ENCODE measurements at regions not wholly inside any gene's neighbourhood (a gene's known extent, or its start where the extent isn't known, plus 50 kb on each side); places are given as distances from the start of the nearest gene placed in this dataset.

GRCh38 chr7:152508701-152509100 is 72.9 kb upstream of the KMT2C start:
- DNase-seq (ENCODE audit: low spot score) = no peak
- Histone ChIP-seq H3K9ac (ENCODE audit: insufficient read depth, low read depth, low read length) (no peak overlapping the region), H3K4me1 (ENCODE audit: insufficient read depth, low read length) (no peaks in the 10 kb centered on the region), H3K4me2 (ENCODE audit: low read depth, low read length) (no peak overlapping the region), H3K4me3 (replicated peaks in 1 of 3; ENCODE audit: insufficient read depth in 1 of 3, low read depth in 2 of 3, low read length in 3 of 3) (no peak overlapping the region), H2AFZ (ENCODE audit: low read length) (no peak overlapping the region), H3K36me3 (replicated peaks in 1 of 2; ENCODE audit: control insufficient read depth in 1 of 2, insufficient read depth in 2 of 2, low read length in 2 of 2) (no peaks in the 10 kb centered on the region), H3K9me3 (ENCODE audit: low read length) (no peaks in the 10 kb centered on the region), H3K27me3 (ENCODE audit: control insufficient read depth in 1 of 2, insufficient read depth in 2 of 2, low read length in 2 of 2) (no peaks in the 10 kb centered on the region), H3K27ac (ENCODE audit: extremely low read length, insufficient read depth, low read length) (no peak overlapping the region), H4K20me1 (ENCODE audit: insufficient read depth, low read length) (no peaks in the 10 kb centered on the region), H3K79me2 (ENCODE audit: insufficient read depth, low read length) (no peaks in the 10 kb centered on the region)
- in situ Hi-C loops (cut with HindIII; ENCODE audit: extremely low pct_ligation_motif_present, low pct_unique_long_range_greater_than_20kb) (no loop called here), intact Hi-C loops (cut with micrococcal nuclease; ENCODE audit: unreplicated experiment) (no loop called here)
- ChIA-PET CTCF (ENCODE audit: low intra/inter-chr PET ratio, low total read pairs) (no interaction called here), POLR2A (no interaction called here)
- FAIRE-seq = no peak
- no peak for ATAC-seq
- TF ChIP-seq MTF1 (CRISPR knock-in tag; IDR thresholded peaks at IDR 0.05) = no peak
- TF ChIP-seq BORCS8-MEF2B (CRISPR knock-in tag; IDR thresholded peaks at IDR 0.05) = no peak
- TF ChIP-seq KDM6A (CRISPR knock-in tag; IDR thresholded peaks at IDR 0.05; ENCODE audit: low read depth) = no peak
- no peak for TF ChIP-seq HNRNPH1 (optimal IDR thresholded peaks at IDR 0.05; ENCODE audit: low read depth, low read length)
- TF ChIP-seq ZNF629 (CRISPR knock-in tag; conservative IDR thresholded peaks at IDR 0.05) = no peak
- no peak for TF ChIP-seq ZBTB10 (CRISPR knock-in tag; IDR thresholded peaks at IDR 0.05; ENCODE audit: borderline replicate concordance)
- TF ChIP-seq ZC3H4 (CRISPR knock-in tag; IDR thresholded peaks at IDR 0.05; ENCODE audit: borderline replicate concordance) = no peak
- TF ChIP-seq HNRNPK (IDR thresholded peaks at IDR 0.05; ENCODE audit: low read depth, low read length, poor library complexity, severe bottlenecking) = no peak
- no peak for TF ChIP-seq ZNF660 (CRISPR knock-in tag; IDR thresholded peaks at IDR 0.05; ENCODE audit: borderline replicate concordance, low read depth)
- no peak for TF ChIP-seq ZNF790 (CRISPR knock-in tag; IDR thresholded peaks at IDR 0.05; ENCODE audit: borderline replicate concordance)
- no TSS peak for BruUV-seq (replicated peaks)
